Astrocyte (in vitro differentiated cells and primary cell): ENCODE measurements at regions not wholly inside any gene's neighbourhood (a gene's known extent, or its start where the extent isn't known, plus 50 kb on each side); places are given as distances from the start of the nearest gene placed in this dataset.

Source experiments
- DNase-seq: peaks from one replicate; pipeline ENCODE4 v3.0.0-alpha.2; 2010; ENCODE audit warnings: low read depth
- FAIRE-seq: peaks from 2 replicates; lab custom pipeline; 2011; peaks lifted over from hg19 to GRCh38; lab: Jason Lieb, UNC
- H2AFZ ChIP-seq: 2 replicates; pipeline ENCODE4 v1.6.0; 2012; ENCODE audit warnings: low read depth, low read length, inconsistent platforms
- H3K27ac ChIP-seq: 2 replicates; pipeline ENCODE4 v1.5.1; 2011; ENCODE audit warnings: low read depth, low read length, inconsistent platforms
- H3K27me3 ChIP-seq: 2 replicates; pipeline ENCODE4 v1.6.0; 2011; ENCODE audit warnings: low read length, inconsistent platforms; ENCODE audit not compliant: insufficient read depth
- H3K36me3 ChIP-seq: 2 replicates; pipeline ENCODE4 v1.5.1; 2011; ENCODE audit warnings: low read length, inconsistent platforms; ENCODE audit not compliant: insufficient read depth
- H3K4me1 ChIP-seq: 2 replicates; pipeline ENCODE4 v1.5.1; 2011; ENCODE audit warnings: low read length, inconsistent platforms; ENCODE audit not compliant: insufficient read depth
- H3K4me2 ChIP-seq: 2 replicates; pipeline ENCODE4 v1.6.0; 2012; ENCODE audit warnings: low read length, inconsistent platforms
- H3K4me3 ChIP-seq: 2 replicates; pipeline ENCODE4 v1.5.1; 2011; ENCODE audit warnings: low read depth, mild to moderate bottlenecking, low read length, inconsistent platforms; ENCODE audit not compliant: insufficient read depth
- H3K79me2 ChIP-seq: 2 replicates; pipeline ENCODE4 v1.6.0; 2012; ENCODE audit warnings: mild to moderate bottlenecking, low read length, inconsistent platforms; ENCODE audit not compliant: insufficient read depth
- H3K9ac ChIP-seq: 2 replicates; pipeline ENCODE4 v1.6.0; 2012; ENCODE audit warnings: mild to moderate bottlenecking, low read length, inconsistent platforms
- H3K9me3 ChIP-seq: 2 replicates; pipeline ENCODE4 v1.5.1; 2012; ENCODE audit warnings: low read depth, mild to moderate bottlenecking, low read length, inconsistent platforms; ENCODE audit not compliant: insufficient read depth
- H4K20me1 ChIP-seq: 2 replicates; pipeline ENCODE4 v1.6.0; 2012; ENCODE audit warnings: low read length, inconsistent platforms; ENCODE audit not compliant: insufficient read depth
- H3K27ac Mint-ChIP-seq: one replicate; pipeline ENCODE4 v1.8.0; 2021; ENCODE audit warnings: mild to moderate bottlenecking, mixed read lengths; ENCODE audit not compliant: unreplicated experiment
- H3K27me3 Mint-ChIP-seq: one replicate; pipeline ENCODE4 v1.8.0; 2021; ENCODE audit warnings: low read depth, mixed read lengths; ENCODE audit not compliant: unreplicated experiment
- H3K36me3 Mint-ChIP-seq: one replicate; pipeline ENCODE4 v1.8.0; 2021; ENCODE audit warnings: low read depth, mixed read lengths; ENCODE audit not compliant: unreplicated experiment
- H3K4me1 Mint-ChIP-seq: one replicate; pipeline ENCODE4 v1.8.0; 2021; ENCODE audit warnings: low read depth, mixed read lengths; ENCODE audit not compliant: unreplicated experiment
- H3K4me3 Mint-ChIP-seq: one replicate; pipeline ENCODE4 v1.8.0; 2021; ENCODE audit warnings: mild to moderate bottlenecking, moderate library complexity, mixed read lengths; ENCODE audit not compliant: unreplicated experiment
- H3K9me3 Mint-ChIP-seq: one replicate; pipeline ENCODE4 v1.8.0; 2021; ENCODE audit warnings: mild to moderate bottlenecking, mixed read lengths; ENCODE audit not compliant: unreplicated experiment
- EZH2 ChIP-seq: IDR thresholded peaks from 2 replicates; pipeline ENCODE4 v1.6.1; 2012; ENCODE audit warnings: mild to moderate bottlenecking, low read length, inconsistent platforms; ENCODE audit not compliant: insufficient read depth
- TF ChIP-seq, protein P1 (sequence below): IDR thresholded peaks from 2 replicates; pipeline ENCODE4 v1.5.1; 2011; ENCODE audit warnings: low read depth, mild to moderate bottlenecking, inconsistent platforms, low read length, moderate library complexity; ENCODE audit not compliant: insufficient read depth

DNA sequence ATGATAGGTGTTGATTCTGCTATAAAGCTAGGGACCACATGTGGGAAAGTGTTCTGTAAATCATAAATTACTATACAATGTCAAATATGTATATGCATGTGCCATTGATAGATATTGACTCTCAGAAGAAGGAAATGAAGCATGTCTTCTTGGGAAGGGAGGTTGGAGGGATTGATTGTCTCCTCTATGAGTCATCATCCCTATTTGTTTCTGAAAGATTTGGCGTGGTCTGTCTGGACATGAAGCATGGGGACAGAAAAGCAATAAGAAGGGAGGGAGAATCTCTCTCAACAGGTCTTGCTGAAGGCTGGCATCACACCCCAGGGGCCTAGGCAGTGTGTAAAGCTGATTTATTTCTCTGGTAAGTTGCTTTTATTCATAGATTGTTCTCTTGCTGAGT lies 98.0 kb upstream of the KCNJ6 start:
- Histone ChIP-seq H3K4me2 (no peak overlapping the region), H4K20me1 (no peaks in the 10 kb centered on the region), H3K27me3 (peaks cover 4% of the 10 kb centered on the region), H3K4me1 (no peaks in the 10 kb centered on the region), H3K27ac (no peak overlapping the region), H3K9ac (no peak overlapping the region), H3K4me3 (no peak overlapping the region), H3K79me2 (no peaks in the 10 kb centered on the region), H3K36me3 (no peaks in the 10 kb centered on the region), H3K9me3 (no peaks in the 10 kb centered on the region), H2AFZ (no peak overlapping the region)
- TF ChIP-seq, protein P1, sequence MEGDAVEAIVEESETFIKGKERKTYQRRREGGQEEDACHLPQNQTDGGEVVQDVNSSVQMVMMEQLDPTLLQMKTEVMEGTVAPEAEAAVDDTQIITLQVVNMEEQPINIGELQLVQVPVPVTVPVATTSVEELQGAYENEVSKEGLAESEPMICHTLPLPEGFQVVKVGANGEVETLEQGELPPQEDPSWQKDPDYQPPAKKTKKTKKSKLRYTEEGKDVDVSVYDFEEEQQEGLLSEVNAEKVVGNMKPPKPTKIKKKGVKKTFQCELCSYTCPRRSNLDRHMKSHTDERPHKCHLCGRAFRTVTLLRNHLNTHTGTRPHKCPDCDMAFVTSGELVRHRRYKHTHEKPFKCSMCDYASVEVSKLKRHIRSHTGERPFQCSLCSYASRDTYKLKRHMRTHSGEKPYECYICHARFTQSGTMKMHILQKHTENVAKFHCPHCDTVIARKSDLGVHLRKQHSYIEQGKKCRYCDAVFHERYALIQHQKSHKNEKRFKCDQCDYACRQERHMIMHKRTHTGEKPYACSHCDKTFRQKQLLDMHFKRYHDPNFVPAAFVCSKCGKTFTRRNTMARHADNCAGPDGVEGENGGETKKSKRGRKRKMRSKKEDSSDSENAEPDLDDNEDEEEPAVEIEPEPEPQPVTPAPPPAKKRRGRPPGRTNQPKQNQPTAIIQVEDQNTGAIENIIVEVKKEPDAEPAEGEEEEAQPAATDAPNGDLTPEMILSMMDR = no peak
- no peak for TF ChIP-seq EZH2
- Mint-ChIP-seq H3K27ac (no peak overlapping the region), H3K9me3 (peaks cover 7% of the 10 kb centered on the region), H3K4me3 (no peak overlapping the region), H3K27me3 (peaks cover 5% of the 10 kb centered on the region), H3K4me1 (peaks cover 10% of the 10 kb centered on the region), H3K36me3 (no peaks in the 10 kb centered on the region)
- FAIRE-seq = no peak
- DNase-seq = no peak

DNA sequence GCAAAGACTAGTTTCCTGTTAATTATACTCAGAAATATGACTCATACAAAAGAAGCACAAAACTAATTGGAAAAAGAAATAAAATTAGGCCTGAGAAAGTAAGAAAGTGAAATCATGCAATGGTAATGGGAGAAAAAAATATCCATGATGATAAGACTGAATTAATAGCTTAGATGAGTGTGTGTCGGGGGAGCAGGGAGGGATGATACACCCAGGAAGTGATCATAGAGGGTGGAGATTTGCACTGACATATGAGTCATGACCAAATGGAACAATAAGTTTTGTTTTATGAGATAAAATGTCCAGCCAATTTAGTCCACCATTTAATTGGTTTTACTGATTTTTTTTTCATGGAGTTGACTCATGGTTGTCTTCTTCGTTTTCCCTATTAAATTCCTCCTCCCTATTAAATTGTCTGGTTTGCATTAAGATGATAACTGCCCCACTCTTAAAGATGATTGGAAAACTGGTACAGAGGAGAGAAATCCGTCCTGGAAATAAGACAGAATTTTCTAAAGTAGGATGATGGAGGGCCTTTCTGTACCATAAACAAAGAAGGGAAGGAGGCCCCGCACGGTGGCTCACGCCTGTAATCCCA lies 111.7 kb upstream of the KCNJ6 start:
- Mint-ChIP-seq H3K36me3 (no peaks in the 10 kb centered on the region), H3K4me1 (peaks cover 8% of the 10 kb centered on the region), H3K4me3 (no peak overlapping the region), H3K27me3 (peaks cover 22% of the 10 kb centered on the region), H3K9me3 (no peaks in the 10 kb centered on the region), H3K27ac (no peak overlapping the region)
- Histone ChIP-seq H3K36me3 (no peaks in the 10 kb centered on the region), H3K9me3 (no peaks in the 10 kb centered on the region), H3K79me2 (no peaks in the 10 kb centered on the region), H3K27me3 (no peaks in the 10 kb centered on the region), H3K4me2 (no peak overlapping the region), H3K4me1 (no peaks in the 10 kb centered on the region), H3K4me3 (no peak overlapping the region), H2AFZ (no peak overlapping the region), H3K27ac (no peak overlapping the region), H4K20me1 (no peaks in the 10 kb centered on the region), H3K9ac (no peak overlapping the region)
- no peak for FAIRE-seq
- DNase-seq = peak; percentile 49
- TF ChIP-seq, protein P1 = no peak
- no peak for TF ChIP-seq EZH2

DNA sequence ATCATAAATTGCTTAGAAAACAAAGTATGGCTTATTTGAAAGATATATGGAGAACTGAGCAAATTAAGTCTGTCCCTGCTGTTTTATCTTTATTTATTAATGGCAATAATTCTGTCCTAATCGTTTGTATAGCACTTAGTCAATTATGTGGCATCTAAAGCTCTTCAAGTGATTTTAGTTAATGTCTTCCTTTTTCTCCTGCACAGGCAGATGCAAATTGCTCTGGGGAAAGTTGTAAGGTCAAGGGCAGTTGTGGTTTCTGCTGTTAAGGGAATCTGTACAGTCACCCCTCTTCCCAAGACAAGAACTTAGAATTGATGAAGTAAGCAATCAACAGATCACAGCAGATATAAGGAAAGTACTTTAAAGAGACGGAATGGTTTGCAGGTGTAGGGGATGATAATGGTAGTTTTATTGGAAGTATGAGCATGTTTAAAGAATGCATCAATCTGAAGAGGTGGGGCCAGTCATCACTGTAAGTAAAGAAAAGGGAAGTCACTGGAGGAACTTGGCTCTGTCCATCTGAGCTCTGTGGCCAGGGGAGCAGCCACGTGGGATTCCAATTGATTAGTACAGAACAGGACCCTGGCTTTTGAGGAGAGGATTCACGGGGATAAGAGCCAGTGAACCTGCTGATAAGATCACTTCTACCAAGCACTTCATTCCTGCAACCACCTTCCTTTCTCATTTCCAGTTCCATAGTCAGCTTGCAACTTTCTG lies 116.0 kb upstream of the KCNJ6 start:
- Histone ChIP-seq H4K20me1 (no peaks in the 10 kb centered on the region), H3K79me2 (no peaks in the 10 kb centered on the region), H3K4me3 (no peak overlapping the region), H3K27ac (no peak overlapping the region), H3K27me3 (peaks cover 3% of the 10 kb centered on the region), H3K4me1 (no peaks in the 10 kb centered on the region), H2AFZ (no peak overlapping the region), H3K9ac (no peak overlapping the region), H3K36me3 (no peaks in the 10 kb centered on the region), H3K4me2 (no peak overlapping the region), H3K9me3 (no peaks in the 10 kb centered on the region)
- no peak overlapping the region for H3K4me3 Mint-ChIP-seq
- no peaks in the 10 kb centered on the region for H3K9me3 Mint-ChIP-seq
- no peak for TF ChIP-seq EZH2
- TF ChIP-seq, protein P1 = no peak
- H3K27me3 Mint-ChIP-seq = no peaks in the 10 kb centered on the region
- H3K4me1 Mint-ChIP-seq = peaks cover 11% of the 10 kb centered on the region
- H3K36me3 Mint-ChIP-seq = no peaks in the 10 kb centered on the region
- no peak overlapping the region for H3K27ac Mint-ChIP-seq
- FAIRE-seq = no peak
- no peak for DNase-seq
